Stimulated activated CD8-positive, alpha-beta memory T cell treated with anti-CD3 and anti-CD28 coated beads, Interleukin-15, amount 100 ng/mL, for 1 hour (primary cell): ENCODE measurements at regions not wholly inside any gene's neighbourhood (a gene's known extent, or its start where the extent isn't known, plus 50 kb on each side); places are given as distances from the start of the nearest gene placed in this dataset.

Experiments used
- DNase-seq: peaks from one replicate; pipeline ENCODE4 v3.0.0-alpha.2; 2020; ENCODE audit warnings: low read depth

DNA sequence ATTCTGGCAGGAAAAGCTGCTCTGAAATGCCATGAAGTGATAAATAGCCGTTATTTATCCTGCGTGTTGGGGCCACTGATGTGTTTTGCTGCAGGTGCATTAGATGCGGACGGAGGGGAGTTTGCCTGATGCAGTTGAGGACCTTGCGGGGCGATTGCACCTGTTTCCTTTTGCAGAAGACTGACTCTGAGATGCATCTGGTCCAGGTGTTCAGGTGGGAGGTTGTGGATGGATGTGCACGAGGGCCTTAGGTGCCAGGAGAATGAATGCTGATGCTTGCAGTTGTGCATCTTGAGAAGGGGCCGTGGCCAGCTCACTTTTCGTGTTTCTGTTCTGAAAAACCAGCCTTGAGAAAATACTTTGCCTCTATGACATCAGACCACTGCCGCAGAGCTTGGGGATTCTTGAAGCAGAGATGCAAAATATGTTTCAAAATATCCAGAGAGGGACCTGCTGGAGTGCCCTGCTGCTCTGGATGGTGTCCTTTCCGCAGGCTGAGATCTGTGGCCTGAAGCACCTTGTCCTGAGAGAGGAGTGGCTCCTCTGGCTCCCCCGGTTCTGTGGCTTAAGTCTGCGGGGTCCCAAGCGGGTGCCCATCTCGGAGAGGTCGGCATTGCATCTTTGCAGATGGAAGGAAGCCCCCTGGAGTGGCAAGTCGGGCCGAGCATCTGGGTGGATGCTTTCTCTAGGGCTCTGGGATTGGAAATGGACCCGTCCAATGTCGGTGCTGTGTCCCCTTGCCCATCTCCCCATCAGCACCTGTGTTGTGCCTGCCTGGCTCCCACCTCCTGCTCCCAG lies 1031.1 kb downstream of the TBC1D22A start:
- DNase-seq, result no peak

- DNase-seq, result no peak
These were observed 1026.7 kb downstream of the TBC1D22A start for GRCh38 chr22:47789171-47789570.

- no peak for DNase-seq
These were observed 1026.0 kb downstream of the TBC1D22A start for GRCh38 chr22:47788461-47788860.

- no peak for DNase-seq
These were observed 1025.2 kb downstream of the TBC1D22A start for GRCh38 chr22:47787501-47788227.

DNA sequence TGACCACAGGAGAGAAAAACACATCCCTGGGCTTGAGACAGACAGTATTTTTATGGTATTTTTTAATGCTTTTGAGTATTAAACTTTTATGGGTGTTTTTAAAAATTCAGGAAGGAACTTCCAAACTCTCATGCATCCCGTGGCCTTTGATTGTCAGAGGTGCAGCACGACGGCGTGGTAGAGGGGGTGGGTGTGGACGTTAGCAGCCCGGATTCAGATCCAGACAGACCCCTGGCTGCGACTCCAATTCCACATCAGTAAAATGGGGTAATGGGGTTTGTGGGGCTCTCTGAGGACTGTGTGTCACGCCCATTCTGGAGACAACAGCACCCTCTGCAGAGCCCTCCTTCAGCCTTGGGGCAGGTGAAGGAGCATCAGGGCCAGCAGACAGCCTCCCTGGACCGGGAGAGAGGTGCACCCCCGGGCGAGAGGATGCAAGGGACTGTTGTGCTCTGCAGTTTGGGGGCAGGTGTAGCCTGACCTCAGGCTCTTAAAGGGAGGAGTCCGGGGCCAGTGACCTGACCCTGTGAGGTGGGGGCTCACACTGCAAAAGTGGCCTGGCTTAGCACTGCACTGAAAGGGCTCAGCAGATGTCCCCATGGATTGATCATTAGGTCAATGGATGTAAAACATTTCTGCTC lies 1024.3 kb downstream of the TBC1D22A start:
- no peak for DNase-seq

- no peak for DNase-seq
These were observed 1022.5 kb downstream of the TBC1D22A start for GRCh38 chr22:47784991-47785390.

GRCh38 chr22:47784367-47784983 lies 1022.0 kb downstream of the TBC1D22A start:
- DNase-seq, result no peak

- no peak for DNase-seq
These were observed 1021.2 kb downstream of the TBC1D22A start for GRCh38 chr22:47783433-47784366.

DNA sequence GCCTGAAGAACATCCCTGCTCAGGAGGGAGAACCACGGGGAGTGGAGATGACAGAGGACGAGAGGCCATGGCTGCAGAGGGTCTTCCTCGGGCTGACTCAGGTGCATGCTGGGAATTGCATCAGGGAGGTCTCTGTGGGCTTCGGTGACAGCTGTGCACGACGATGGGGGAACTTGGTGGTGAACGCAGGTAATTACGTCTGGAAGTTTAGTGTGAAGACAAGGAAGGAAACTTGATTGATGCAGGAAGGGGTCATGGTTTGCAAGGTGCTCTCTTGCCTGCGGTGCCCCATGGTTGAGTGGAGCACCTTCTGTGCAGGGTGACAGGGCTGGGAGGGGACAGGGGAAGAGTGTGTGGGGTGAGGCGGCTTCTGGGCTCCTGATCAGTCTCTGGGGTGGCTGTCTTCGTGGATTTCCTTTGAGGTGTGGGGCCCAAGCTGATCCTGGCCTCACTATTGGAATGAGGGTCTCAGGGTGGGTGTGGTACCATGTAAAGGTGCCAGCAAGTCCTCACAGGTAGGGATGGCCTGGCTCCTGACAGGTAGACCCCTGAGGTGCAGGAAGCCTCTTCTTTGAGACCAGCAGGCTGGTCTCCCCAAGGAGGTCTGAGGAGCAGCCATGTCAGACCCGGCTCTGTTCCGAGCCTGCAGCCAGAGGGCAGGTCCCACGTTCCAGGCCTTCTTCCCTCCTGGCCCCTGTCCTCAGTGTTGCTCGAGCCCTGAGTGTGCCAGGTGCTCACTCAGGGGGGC lies 1020.1 kb downstream of the TBC1D22A start:
- no peak for DNase-seq

GRCh38 chr22:47781427-47782111 lies 1019.1 kb downstream of the TBC1D22A start:
- DNase-seq, result no peak

DNA sequence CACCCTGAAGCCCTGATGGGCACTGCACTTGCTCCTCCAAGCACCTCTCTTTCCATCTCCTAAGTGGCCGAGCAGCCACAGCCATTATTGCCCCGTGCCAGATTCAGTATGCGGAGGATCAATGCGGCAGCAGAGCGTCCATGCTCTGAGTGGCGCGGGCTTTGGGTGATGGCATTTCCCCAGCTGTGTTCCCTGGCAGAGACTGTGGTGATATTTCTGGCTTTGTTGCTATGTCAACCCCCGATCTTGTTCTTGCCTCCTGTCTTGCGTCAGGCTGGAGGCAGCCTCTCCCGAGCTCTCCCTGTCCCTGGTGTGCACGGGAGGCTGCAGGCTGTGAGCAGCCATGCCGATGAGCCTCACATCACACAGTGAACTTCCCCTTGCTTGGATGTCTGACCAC lies 1018.6 kb downstream of the TBC1D22A start:
- DNase-seq, result no peak

DNA sequence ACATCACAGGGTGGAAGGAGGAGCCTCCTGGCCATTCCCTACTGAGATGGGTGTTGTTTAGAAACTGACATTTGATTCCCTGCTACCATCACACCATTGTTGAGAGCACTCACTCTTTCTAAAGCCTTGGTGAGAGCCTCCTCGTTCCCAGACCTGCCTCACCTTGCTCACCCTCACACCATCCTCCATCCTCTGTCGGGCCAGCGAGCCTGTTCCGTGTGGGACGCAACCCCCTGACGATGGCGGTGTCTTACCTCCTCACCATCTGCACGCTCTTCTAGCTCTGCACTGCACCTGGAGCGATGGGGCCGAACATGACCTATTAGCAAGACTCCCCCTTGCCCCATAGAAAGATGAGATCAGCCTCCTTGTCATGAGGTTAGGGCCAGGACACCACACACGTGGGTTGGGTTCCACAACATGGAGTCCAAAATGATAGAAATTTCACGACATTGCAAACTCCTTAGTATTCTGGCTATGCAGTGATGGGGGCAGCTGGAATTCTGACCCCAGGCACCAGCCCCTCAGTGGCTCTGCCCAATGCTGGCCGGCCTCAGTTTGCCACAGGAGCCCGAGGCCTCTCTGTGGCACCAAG lies 1017.9 kb downstream of the TBC1D22A start:
- DNase-seq, result no peak

DNA sequence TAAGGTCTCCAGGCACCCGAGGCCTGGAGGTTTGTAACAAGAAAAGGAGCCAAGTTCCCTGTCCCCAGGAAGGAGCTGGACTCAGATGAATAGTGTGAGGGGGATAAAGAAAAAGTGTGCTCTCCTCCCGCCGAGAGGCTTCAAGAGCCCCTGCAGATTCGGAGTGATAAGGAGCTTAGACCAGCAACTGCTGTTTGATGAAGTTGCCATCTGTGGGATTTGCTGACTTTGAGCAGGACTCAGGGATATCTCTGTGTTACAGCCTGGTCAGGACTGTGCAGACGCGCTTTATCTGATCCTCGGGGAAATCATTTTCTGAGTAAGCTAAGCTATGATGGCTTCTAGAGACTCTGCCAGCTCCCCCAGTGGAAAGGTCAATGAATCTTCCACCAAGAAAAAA lies 1017.0 kb downstream of the TBC1D22A start:
- no peak for DNase-seq

- no peak for DNase-seq
These were observed 1015.8 kb downstream of the TBC1D22A start for GRCh38 chr22:47778160-47778658.

GRCh38 chr22:47777426-47777825 lies 1015.0 kb downstream of the TBC1D22A start:
- no peak for DNase-seq

- no peak for DNase-seq
These were observed 1013.9 kb downstream of the TBC1D22A start for GRCh38 chr22:47776329-47776728.

- no peak for DNase-seq
These were observed 1013.2 kb downstream of the TBC1D22A start for GRCh38 chr22:47775686-47776085.

DNA sequence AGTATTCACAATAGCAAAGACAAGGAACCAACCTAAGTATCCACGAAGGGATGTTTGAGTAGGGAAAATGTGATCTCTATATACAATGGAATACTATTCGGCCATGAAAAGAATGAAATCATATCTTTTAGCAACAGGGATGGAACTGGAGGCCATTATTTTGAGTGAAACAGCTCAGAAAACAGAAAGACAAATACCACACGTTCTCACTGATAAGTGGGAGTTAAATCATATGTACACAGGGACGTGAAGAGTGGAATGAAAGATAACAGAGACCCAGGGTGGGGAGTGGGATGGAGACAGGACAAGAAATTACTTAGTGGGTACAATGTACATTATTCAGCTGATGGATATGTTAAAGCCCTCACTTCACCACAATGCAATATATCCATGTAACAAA lies 1012.7 kb downstream of the TBC1D22A start:
- DNase-seq, result no peak

- DNase-seq, result no peak
These were observed 1011.2 kb downstream of the TBC1D22A start for GRCh38 chr22:47773635-47774034.
